Endothelial cell of umbilical vein (primary cell): ENCODE measurements at regions not wholly inside any gene's neighbourhood (a gene's known extent, or its start where the extent isn't known, plus 50 kb on each side); places are given as distances from the start of the nearest gene placed in this dataset.

Experiments used
- BruUV-seq: library from RNA; stranded (reverse); fragments of 400-500 nt; replicated peaks from 2 replicates; lab custom pipeline; 2021; lab: Mats Ljungman, UMichigan
- CTCF ChIA-PET: fragments of 300-600, 350-600 bp; sonication (Branson Sonifier 250); formaldehyde crosslinking; loops from one replicate; lab custom pipeline; 2021; ENCODE audit warnings: antibody characterized with exemption, inconsistent platforms; lab: Charles Lee
- POLR2A ChIA-PET: fragments of 300-600, 350-600 bp; sonication (Branson Sonifier 250); formaldehyde crosslinking; loops from one replicate; lab custom pipeline; 2021; ENCODE audit warnings: antibody characterized with exemption, inconsistent platforms; lab: Charles Lee
- DNase-seq: peaks from one replicate; pipeline ENCODE4 v3.0.0-alpha.2; 2011; ENCODE audit warnings: low read depth, low spot score
- FAIRE-seq: peaks from 2 replicates; lab custom pipeline; 2011; peaks lifted over from hg19 to GRCh38; lab: Jason Lieb, UNC
- H2AFZ ChIP-seq: 2 replicates; pipeline ENCODE4 v1.6.0; 2012; ENCODE audit warnings: low read depth, low read length, control low read depth, inconsistent platforms
- H3K27ac ChIP-seq: 2 replicates; pipeline ENCODE4 v1.5.1; 2011; ENCODE audit warnings: low read depth, mild to moderate bottlenecking, control low read depth, low read length, moderate library complexity; ENCODE audit not compliant: insufficient read depth
- H3K27me3 ChIP-seq, 2 experiments: 2 replicates each; pipeline versions ENCODE4 v1.6.0 to v1.6.1; 2011; ENCODE audit warnings: low read length in 2 of 2, mixed read lengths in 1 of 2; ENCODE audit not compliant: control insufficient read depth in 2 of 2, insufficient read depth in 2 of 2
- H3K36me3 ChIP-seq, 2 experiments: 2 replicates in 1 of 2; 3 replicates in 1 of 2; pipeline ENCODE4 v1.5.1; 2011; ENCODE audit warnings: low read length in 2 of 2, mild to moderate bottlenecking in 1 of 2, moderate library complexity in 1 of 2; ENCODE audit not compliant: control insufficient read depth in 2 of 2, insufficient read depth in 2 of 2; ENCODE audit errors: extremely low read depth in 1 of 2
- H3K4me1 ChIP-seq: 3 replicates; pipeline ENCODE4 v1.5.1; 2011; ENCODE audit warnings: mild to moderate bottlenecking, low read length; ENCODE audit not compliant: control insufficient read depth, insufficient read depth; ENCODE audit errors: extremely low read depth
- H3K4me2 ChIP-seq: 2 replicates; pipeline ENCODE4 v1.6.1; 2011; ENCODE audit warnings: low read length, control low read depth, mixed read lengths; ENCODE audit not compliant: insufficient read depth
- H3K4me3 ChIP-seq, 3 experiments: fragments of 200-600 bp in 1 of 3; sonication (generic), shearing (Covaris generic) in 1 of 3; replicated peaks in 1 of 3; 2 replicates each; pipeline ENCODE4 v1.5.1; 2011 to 2016; ENCODE audit warnings: control low read depth in 3 of 3, low read length in 3 of 3, mild to moderate bottlenecking in 2 of 3, inconsistent platforms in 1 of 3, low read depth in 1 of 3, moderate library complexity in 1 of 3; ENCODE audit not compliant: insufficient read depth in 1 of 3
- H3K79me2 ChIP-seq: 2 replicates; pipeline ENCODE4 v1.6.0; 2012; ENCODE audit warnings: low read length, inconsistent platforms; ENCODE audit not compliant: control insufficient read depth, insufficient read depth
- H3K9ac ChIP-seq: replicated peaks from 2 replicates; pipeline ENCODE3; 2011; ENCODE audit warnings: low read length, control low read depth; ENCODE audit not compliant: insufficient read depth; ENCODE audit errors: extremely low read depth
- H3K9me1 ChIP-seq: replicated peaks from 3 replicates; pipeline ENCODE4 v1.6.0; 2011; ENCODE audit warnings: mild to moderate bottlenecking, low read length; ENCODE audit not compliant: control insufficient read depth, insufficient read depth; ENCODE audit errors: extremely low read depth
- H3K9me3 ChIP-seq: replicated peaks from 2 replicates; pipeline ENCODE4 v1.5.1; 2012; ENCODE audit warnings: low read length, inconsistent platforms; ENCODE audit not compliant: control insufficient read depth, insufficient read depth
- H4K20me1 ChIP-seq: replicated peaks from 2 replicates; pipeline ENCODE3; 2011; ENCODE audit warnings: mild to moderate bottlenecking, low read length; ENCODE audit not compliant: control insufficient read depth, insufficient read depth; ENCODE audit errors: extremely low read depth
- CTCF ChIP-seq, 2 donors: IDR thresholded peaks; 1 replicate in 1 of 2; 2 replicates in 1 of 2; pipeline ENCODE4 v1.5.1; 2011; ENCODE audit warnings: low read length in 2 of 2, mild to moderate bottlenecking in 2 of 2, moderate library complexity in 2 of 2, control low read depth in 1 of 2, inconsistent platforms in 1 of 2, low read depth in 1 of 2; ENCODE audit not compliant: insufficient read depth in 1 of 2; ENCODE audit errors: extremely low read depth in 1 of 2
- EZH2 ChIP-seq: IDR thresholded peaks from 2 replicates; pipeline ENCODE4 v1.6.1; 2012; ENCODE audit warnings: borderline replicate concordance, low read depth, mild to moderate bottlenecking, moderate library complexity, low read length, inconsistent platforms; ENCODE audit not compliant: severe bottlenecking
- FOS ChIP-seq: IDR thresholded peaks from 2 replicates; pipeline ENCODE4 v1.6.1; 2011; ENCODE audit warnings: mild to moderate bottlenecking, low read length, moderate library complexity, borderline replicate concordance; ENCODE audit not compliant: insufficient read depth
- GATA2 ChIP-seq: IDR thresholded peaks from 2 replicates; pipeline ENCODE4 v1.7.0; 2011; ENCODE audit warnings: low read depth, mild to moderate bottlenecking, moderate library complexity, mixed read lengths, low read length; ENCODE audit not compliant: insufficient read length, insufficient read depth
- JUN ChIP-seq: IDR thresholded peaks from 2 replicates; pipeline ENCODE4 v1.6.1; 2011; ENCODE audit warnings: borderline replicate concordance, low read depth; ENCODE audit not compliant: insufficient read length, insufficient read depth
- MAX ChIP-seq: IDR thresholded peaks from 2 replicates; pipeline ENCODE4 v1.6.1; 2011; ENCODE audit not compliant: insufficient read depth, insufficient read length
- MYC ChIP-seq: IDR thresholded peaks from one replicate; pipeline ENCODE4 v1.6.1; 2011; ENCODE audit warnings: mild to moderate bottlenecking, low read depth, low read length
- POLR2A ChIP-seq: IDR thresholded peaks from 2 replicates; pipeline ENCODE4 v1.6.1; 2012; ENCODE audit warnings: low read depth, mild to moderate bottlenecking, control low read depth, low read length
- POLR2AphosphoS5 ChIP-seq: IDR thresholded peaks from 2 replicates; pipeline ENCODE4 v1.6.1; 2012; ENCODE audit warnings: low read depth, mild to moderate bottlenecking, control low read depth, low read length, moderate library complexity; ENCODE audit not compliant: insufficient read depth
- dilution Hi-C: fragments of 300-500 bp; cut with MboI; formaldehyde crosslinking; loops from one replicate; pipeline ENCODE4 v1.15.0; 2019; ENCODE audit warnings: low sequenced_read_pairs; ENCODE audit not compliant: extremely low pct_ligation_motif_present
- intact Hi-C: fragments of 100-400 bp; cut with micrococcal nuclease; formaldehyde crosslinking; loops from one replicate; pipeline ENCODE4 v1.10.0; 2022

GRCh38 chr15:69819371-69819770, 278.3 kb downstream of the TLE3 start:
- FAIRE-seq, result no peak
- CTCF ChIA-PET, result interaction anchor here (1.0 kb wide), 1 partner anchor 50 kb away, joined by 3 read pairs; no protein-coding TSS in a partner anchor

More at GRCh38 chr15:69819371-69819770, 278.3 kb downstream of the TLE3 start:
- no peaks in the 10 kb centered on the region for H3K9me1 ChIP-seq
- H3K9ac ChIP-seq, result no peak overlapping the region
- POLR2A ChIA-PET, result no interaction called here
- peaks cover 0 to 2% of the 10 kb centered on the region in 2 experiments for H3K27me3 ChIP-seq
- dilution Hi-C loops, result no loop called here
- H3K79me2 ChIP-seq, result no peaks in the 10 kb centered on the region
- intact Hi-C loops, result no loop called here
- TF ChIP-seq MYC, result no peak
- TF ChIP-seq POLR2AphosphoS5, result no peak
- no peak for TF ChIP-seq FOS
- TF ChIP-seq EZH2, result no peak
- no peak for TF ChIP-seq JUN
- no peak for TF ChIP-seq POLR2A
- TF ChIP-seq GATA2, result no peak
- no peak for TF ChIP-seq CTCF (IDR thresholded peaks at IDR 0.05; ENCODE audit: extremely low read depth in 1 of 2, insufficient read depth in 1 of 2, low read depth in 1 of 2, low read length in 2 of 2)
- TF ChIP-seq MAX, result no peak
- DNase-seq, result no peak
- no peak overlapping the region for H2AFZ ChIP-seq
- H4K20me1 ChIP-seq, result no peaks in the 10 kb centered on the region
- no peaks in the 10 kb centered on the region for H3K4me1 ChIP-seq
- no peak overlapping the region for H3K4me2 ChIP-seq
- no peaks in the 10 kb centered on the region for H3K36me3 ChIP-seq
- no peak overlapping the region for H3K27ac ChIP-seq
- H3K4me3 ChIP-seq, result no peak overlapping the region
- H3K9me3 ChIP-seq, result no peaks in the 10 kb centered on the region
- BruUV-seq, result no TSS peak
